ENCODE measurements at regions not wholly inside any gene's neighbourhood (a gene's known extent, or its start where the extent isn't known, plus 50 kb on each side); places are given as distances from the start of the nearest gene placed in this dataset.

- TF ChIP-seq RAD21 (IDR thresholded peaks at IDR 0.05) (no peak), CTCF (IDR thresholded peaks at IDR 0.05; ENCODE audit: low read depth, low read length, missing input control) (no peak), YY1 (IDR thresholded peaks at IDR 0.05) (no peak), FOXA1 (IDR thresholded peaks at IDR 0.05) (no peak), SP1 (IDR thresholded peaks at IDR 0.05) (no peak), GABPA (IDR thresholded peaks at IDR 0.05 in 1 of 2, conservative IDR thresholded peaks at IDR 0.05 in 1 of 2) (no peak), REST (IDR thresholded peaks at IDR 0.05) (no peak), MAX (IDR thresholded peaks at IDR 0.05) (no peak)
These were observed 602.5 kb downstream of the TMA16 start for GRCh38 chr4:164096766-164097518.

All from liver (tissue), 3 donors.